ENCODE measurements at regions not wholly inside any gene's neighbourhood (a gene's known extent, or its start where the extent isn't known, plus 50 kb on each side); places are given as distances from the start of the nearest gene placed in this dataset.
A peak's percentile ranks its signal among the peaks of the same experiment; 100 is the strongest.

GRCh38 chr3:16101295-16102186, 72.9 kb upstream of the GALNT15 start:
- H3K36me3 ChIP-seq (ENCODE audit: control insufficient read depth, insufficient read depth, low read length): no peaks in the 10 kb centered on the region
- peak; percentile 98 for DNase-seq (ENCODE audit: low read depth)
- FAIRE-seq: no peak
- no peak for TF ChIP-seq CTCF (IDR thresholded peaks at IDR 0.05; ENCODE audit: insufficient read depth, low read length, severe bottlenecking)
- no peak overlapping the region for H3K4me3 ChIP-seq (ENCODE audit: low read depth, low read length)
- no peaks in the 10 kb centered on the region for H3K27me3 ChIP-seq (ENCODE audit: control insufficient read depth, insufficient read depth, low read length)

- no peaks in the 10 kb centered on the region for H3K36me3 ChIP-seq (ENCODE audit: control insufficient read depth, insufficient read depth, low read length)
- H3K27me3 ChIP-seq (ENCODE audit: control insufficient read depth, insufficient read depth, low read length): no peaks in the 10 kb centered on the region
- no peak overlapping the region for H3K4me3 ChIP-seq (ENCODE audit: low read depth, low read length)
- TF ChIP-seq CTCF (IDR thresholded peaks at IDR 0.05; ENCODE audit: insufficient read depth, low read length, severe bottlenecking): no peak
- FAIRE-seq (no peak), DNase-seq (ENCODE audit: low read depth) (no peak)
Measured at GRCh38 chr3:16102187-16102561, 72.3 kb upstream of the GALNT15 start.

GRCh38 chr3:16102905-16103364, 71.5 kb upstream of the GALNT15 start:
- H3K4me3 ChIP-seq (ENCODE audit: low read depth, low read length): no peak overlapping the region
- DNase-seq (ENCODE audit: low read depth) (peak; percentile 63), FAIRE-seq (no peak)
- no peak for TF ChIP-seq CTCF (IDR thresholded peaks at IDR 0.05; ENCODE audit: insufficient read depth, low read length, severe bottlenecking)
- no peaks in the 10 kb centered on the region for H3K36me3 ChIP-seq (ENCODE audit: control insufficient read depth, insufficient read depth, low read length)
- H3K27me3 ChIP-seq (ENCODE audit: control insufficient read depth, insufficient read depth, low read length): no peaks in the 10 kb centered on the region

- no peak overlapping the region for H3K4me3 ChIP-seq (ENCODE audit: low read depth, low read length)
- no peaks in the 10 kb centered on the region for H3K27me3 ChIP-seq (ENCODE audit: control insufficient read depth, insufficient read depth, low read length)
- FAIRE-seq (no peak), DNase-seq (ENCODE audit: low read depth) (no peak)
- H3K36me3 ChIP-seq (ENCODE audit: control insufficient read depth, insufficient read depth, low read length): no peaks in the 10 kb centered on the region
- TF ChIP-seq CTCF (IDR thresholded peaks at IDR 0.05; ENCODE audit: insufficient read depth, low read length, severe bottlenecking): no peak
Measured at GRCh38 chr3:16103472-16103871, 71.0 kb upstream of the GALNT15 start.

GRCh38 chr3:16104156-16104555, 70.3 kb upstream of the GALNT15 start:
- no peaks in the 10 kb centered on the region for H3K36me3 ChIP-seq (ENCODE audit: control insufficient read depth, insufficient read depth, low read length)
- H3K27me3 ChIP-seq (ENCODE audit: control insufficient read depth, insufficient read depth, low read length): no peaks in the 10 kb centered on the region
- no peak overlapping the region for H3K4me3 ChIP-seq (ENCODE audit: low read depth, low read length)
- FAIRE-seq: no peak
- DNase-seq (ENCODE audit: low read depth): no peak
- no peak for TF ChIP-seq CTCF (IDR thresholded peaks at IDR 0.05; ENCODE audit: insufficient read depth, low read length, severe bottlenecking)
